COLO668 (cell line): ENCODE measurements at regions not wholly inside any gene's neighbourhood (a gene's known extent, or its start where the extent isn't known, plus 50 kb on each side); places are given as distances from the start of the nearest gene placed in this dataset.

ENCODE experiments used
- DNase-seq: peaks from one replicate; lab custom pipeline; 2025; ENCODE audit not compliant: unreplicated experiment; lab: John Stamatoyannopoulos, UW

DNA sequence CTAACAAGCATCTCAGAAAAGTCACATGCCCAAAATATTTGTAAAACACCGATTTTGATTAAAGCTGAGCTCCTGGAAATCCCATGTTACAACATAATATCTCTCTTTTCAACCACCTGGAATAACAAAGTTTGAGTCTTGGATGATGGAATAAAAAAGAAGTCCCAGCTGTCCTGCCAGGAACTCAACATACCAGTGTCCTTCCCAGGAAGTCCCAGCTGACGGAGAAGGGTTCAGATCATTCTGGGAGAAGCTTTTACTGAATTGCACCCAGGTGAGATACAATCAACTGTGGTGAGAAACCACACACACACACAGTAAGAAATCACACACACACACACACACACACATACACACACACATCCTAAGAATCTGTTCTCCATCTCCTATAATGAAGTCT lies 413.1 kb upstream of the PKDCC start:
- DNase-seq = no peak

DNA sequence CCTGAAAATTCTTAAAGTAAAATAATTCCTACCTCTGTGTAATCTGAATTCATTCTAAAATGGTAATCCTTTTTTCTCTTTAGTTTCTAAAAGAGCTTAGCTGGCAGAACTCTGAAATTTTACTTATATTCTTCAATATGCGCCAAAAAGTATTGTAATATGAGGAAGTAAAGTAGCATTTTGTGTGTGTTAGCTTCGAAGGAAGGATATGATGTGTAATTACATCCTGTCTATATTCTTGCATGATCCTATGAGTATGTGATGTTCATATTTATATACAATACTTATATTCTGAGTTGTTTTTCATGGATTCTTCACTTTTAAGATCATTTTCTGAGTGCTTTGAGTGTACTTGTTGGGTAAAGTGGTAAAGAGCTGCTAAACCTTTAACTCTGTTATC lies 402.9 kb upstream of the PKDCC start:
- DNase-seq = no peak

DNA sequence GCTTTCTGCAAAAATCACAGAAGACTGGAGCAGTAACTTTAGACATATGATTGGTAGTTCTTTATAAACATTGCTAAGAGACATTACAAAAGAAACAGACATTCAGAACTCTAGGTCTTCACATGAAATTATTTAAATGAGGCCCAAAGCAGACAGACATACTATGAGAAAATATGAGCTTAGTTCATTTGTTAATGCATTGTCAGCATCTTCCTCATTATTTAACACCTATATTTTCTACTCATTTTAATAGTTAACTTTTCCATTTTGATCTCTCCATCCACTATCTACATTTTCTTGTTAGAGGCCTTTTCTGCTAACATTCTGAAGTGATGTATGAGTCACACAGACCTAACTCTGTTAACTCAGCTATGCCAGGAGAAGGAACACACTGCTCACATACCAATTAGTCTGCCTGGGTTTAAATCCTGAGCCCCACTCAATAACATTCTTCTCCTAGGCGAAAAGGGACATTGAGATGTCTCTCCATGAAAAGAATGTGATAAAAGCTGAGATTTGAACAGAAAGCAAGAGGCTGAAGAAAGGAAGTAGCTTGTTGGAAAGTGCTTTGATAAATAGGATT lies 400.3 kb upstream of the PKDCC start:
- DNase-seq = no peak

DNA sequence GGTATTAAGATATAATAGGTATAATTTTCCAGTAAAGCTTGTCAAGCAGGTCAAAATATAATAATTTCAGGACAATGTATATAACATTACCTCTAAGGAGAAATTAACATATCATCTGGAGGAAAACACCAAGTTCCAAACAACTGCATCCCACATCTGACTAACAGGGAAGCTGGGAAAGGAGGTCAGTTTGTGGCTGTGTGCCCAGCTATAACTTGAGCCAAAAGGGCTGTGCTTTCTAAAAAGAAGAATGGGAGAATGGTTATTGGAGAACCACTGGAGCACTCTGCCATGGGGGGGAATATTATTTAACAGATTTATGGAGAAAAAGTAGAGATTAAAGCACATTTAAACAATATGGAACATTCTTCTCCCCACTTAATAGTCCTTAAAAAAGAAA lies 390.6 kb upstream of the PKDCC start:
- DNase-seq = no peak

DNA sequence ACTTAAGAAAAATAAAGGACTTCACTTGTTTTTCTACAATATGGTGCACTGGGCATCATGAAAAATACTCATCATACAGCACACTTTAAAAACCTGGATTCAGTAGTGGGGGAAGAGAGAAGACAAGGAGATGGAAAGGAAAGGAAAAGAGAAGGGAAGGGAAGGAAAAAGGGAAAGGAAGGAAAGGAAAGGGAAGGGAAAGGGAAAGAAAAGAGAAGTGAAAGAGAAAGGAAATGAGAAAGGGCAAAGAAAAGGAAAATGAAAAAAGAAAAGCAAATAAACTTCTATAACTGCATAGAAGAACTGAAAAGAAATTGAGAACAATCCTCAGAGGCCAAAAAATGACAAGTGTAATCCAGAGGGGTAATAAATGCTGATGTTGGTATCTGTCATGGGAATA lies 388.1 kb upstream of the PKDCC start:
- DNase-seq = no peak

DNA sequence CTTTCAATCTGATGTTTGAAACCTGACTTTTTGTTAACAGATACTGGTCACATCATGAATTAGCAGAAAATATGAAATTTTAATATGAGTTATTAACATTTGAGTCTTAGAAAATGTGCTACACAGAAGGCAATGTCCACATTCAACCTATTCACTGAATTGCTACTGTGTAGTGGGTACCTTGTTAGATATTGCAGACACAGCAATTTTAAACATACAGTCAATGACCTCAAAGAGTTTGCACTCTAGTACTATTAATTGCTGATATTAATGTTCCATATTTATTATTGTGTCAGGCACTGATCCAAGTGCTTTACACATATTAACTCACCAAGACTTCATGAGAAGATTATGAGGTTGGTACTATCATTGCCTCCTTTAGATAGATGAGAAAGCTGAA lies 385.4 kb upstream of the PKDCC start:
- no peak for DNase-seq

DNA sequence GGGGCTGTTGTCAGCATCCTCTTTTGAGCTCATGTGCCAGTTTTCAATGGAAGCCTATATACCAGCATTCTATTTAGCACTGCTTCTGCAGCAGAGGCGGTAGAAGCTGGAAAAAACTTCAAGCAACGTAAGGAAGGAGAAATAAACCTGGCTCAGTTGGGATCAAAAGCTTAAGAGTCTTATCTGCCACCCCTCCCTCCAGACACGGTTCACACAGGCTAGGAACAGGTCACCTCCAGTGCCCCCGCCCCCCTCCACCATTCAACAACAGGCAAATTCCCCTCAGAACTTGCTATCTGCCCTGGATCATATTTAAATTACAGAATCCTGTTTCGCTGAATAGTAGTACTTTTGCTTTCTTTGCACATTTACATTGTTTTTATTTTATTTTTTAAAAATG lies 384.8 kb upstream of the PKDCC start:
- DNase-seq = no peak

DNA sequence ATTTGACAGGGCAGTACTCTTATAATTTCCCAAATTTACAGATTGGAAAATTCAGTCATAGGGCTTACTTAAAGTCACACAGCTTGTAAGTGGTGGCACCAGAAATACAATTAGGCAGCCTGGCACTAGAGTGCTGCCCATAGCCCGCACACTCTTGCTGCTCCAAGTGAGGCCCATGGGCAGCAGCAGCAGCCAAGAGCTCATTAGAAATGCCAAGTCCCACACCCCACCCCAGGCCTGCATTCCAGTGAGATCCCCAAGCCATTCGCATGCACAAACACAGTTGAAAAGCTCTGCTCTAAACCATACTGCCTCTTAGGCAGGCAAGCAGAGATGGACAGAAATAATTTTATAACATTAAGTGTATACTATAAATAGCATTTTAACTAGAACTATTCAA lies 379.3 kb upstream of the PKDCC start:
- no peak for DNase-seq

DNA sequence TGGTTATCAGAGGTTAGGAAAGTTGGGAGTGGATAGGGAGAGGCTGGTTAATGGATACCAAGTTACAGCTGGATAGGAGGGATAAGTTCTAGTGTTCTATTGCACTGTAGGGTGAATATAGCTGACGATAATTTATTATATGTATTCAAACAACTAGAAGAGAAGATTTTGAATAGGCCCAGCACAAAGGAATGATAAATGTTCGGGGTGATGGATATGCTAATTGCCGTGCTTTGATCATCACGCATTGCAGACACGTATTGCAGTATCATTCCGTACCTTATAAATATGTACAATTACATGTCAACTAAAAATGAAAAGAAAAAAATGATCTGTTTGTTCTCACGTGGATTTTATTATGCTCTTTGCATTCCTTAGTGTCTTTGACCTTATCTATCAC lies 369.2 kb upstream of the PKDCC start:
- DNase-seq = no peak

DNA sequence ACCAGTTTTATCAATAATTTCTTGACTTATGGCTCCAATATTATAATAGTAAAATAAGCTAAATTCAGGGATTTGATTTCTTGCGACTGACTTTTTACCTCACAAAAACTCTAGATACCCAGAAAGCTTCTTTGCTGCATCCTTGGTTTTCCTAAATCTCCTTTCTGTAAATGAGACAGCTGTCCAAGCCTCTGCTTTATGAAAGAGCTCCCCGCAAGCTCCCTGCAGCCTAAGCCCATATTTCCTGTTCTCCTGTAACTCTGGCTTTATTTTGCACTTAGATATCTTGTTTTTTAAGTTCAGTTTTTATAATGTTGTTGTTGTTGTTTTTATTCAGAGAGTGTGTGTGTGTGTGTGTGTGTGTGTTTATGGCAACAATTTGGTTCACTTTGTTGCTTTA lies 361.7 kb upstream of the PKDCC start:
- DNase-seq = no peak

DNA sequence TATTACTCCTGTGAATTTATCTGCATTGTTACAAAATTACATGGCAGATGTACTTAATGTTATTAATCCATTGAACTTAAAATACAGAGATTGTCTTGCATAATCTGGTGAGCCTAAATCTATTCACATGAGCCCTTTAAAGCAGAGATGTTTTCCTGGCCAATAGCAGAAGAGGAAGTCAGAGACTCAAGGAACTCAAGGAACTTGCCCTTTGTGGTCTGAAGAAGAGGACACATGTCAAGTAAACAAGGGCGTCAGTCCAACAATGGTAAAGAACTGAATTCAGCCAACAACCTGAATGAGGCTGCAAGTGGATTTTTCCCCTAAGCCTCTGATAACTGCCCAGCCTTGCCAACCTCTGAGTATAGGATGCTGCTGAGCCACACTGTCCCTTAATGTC lies 356.3 kb upstream of the PKDCC start:
- no peak for DNase-seq

DNA sequence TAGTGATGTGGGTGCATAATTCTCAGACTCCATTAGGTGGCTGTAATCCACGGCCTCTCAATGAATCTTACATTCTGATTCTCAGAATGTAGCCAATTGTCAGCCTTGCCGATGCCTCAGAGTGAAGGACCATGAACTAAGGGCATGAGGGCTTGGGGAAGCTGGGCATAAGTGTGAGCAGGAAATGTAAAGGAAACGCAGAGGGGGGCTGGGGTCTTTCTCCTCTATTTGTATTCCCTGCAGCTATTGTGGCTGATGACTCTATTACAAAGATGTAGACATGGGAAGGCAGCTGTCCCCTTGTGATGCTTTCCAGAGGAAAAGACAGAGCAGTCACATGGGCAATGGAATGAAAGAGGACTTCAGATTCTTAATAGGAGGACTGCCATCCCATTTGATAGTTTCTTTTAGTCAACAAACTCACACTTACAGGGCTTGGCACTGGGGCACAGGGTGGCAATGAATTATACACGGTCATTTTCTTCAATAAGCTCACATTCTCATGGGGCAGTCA lies 353.2 kb upstream of the PKDCC start:
- no peak for DNase-seq

DNA sequence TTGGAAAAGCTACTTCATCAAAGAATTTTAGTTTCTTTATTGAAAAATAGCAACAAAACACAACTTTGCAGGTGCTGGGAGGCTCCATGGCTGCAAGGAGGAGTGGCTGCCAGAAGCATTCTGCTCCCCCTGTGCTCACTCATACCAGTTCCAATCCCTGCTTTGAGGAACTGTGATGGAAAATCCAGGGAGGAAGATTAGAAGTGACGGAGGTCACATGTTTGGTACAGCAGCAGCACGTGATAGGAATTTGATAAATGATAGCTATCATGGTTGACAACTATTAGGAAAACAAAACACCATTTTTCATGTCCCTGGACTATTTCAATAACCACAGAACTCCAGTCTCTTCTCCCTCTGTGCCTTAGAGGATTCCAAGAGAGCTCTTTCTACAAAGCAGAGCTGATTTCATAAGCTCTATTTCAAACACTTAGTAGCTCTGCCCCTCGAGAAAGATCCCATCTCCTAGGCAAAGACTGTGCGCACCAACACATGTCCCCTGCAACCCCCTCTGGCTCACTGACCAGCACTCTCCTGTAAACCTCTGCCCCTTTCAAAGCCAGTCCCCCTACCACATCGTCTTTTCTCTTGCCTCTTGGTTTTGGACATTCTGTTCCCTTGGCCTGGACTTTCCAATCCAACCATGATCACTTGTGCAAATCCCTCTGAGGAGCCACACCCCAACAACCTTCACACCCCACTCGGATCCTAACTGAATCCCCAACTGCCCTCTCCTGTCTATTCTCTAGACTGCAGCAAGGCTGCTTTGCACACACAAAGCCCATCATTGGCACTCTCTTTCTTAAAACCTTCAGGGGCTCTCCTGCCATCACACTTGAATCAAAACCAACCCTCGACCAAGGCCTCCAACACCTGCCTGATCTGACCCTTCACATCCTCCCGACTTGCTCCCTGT lies 352.4 kb upstream of the PKDCC start:
- no peak for DNase-seq

DNA sequence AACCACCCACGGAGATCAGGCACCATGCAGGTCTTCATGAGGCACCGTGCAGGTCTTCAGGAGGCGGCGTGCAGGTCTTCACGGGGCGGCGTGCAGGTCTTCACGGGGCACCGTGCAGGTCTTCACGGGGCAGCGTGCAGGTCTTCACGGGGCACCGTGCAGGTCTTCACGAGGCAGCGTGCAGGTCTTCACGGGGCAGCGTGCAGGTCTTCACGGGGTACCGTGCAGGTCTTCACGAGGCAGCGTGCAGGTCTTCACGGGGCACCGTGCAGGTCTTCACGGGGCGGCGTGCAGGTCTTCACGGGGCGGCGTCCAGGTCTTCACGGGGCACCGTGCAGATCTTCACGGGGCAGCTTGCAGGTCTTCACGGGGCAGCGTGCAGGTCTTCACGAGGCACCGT lies 350.4 kb upstream of the PKDCC start:
- DNase-seq = no peak

DNA sequence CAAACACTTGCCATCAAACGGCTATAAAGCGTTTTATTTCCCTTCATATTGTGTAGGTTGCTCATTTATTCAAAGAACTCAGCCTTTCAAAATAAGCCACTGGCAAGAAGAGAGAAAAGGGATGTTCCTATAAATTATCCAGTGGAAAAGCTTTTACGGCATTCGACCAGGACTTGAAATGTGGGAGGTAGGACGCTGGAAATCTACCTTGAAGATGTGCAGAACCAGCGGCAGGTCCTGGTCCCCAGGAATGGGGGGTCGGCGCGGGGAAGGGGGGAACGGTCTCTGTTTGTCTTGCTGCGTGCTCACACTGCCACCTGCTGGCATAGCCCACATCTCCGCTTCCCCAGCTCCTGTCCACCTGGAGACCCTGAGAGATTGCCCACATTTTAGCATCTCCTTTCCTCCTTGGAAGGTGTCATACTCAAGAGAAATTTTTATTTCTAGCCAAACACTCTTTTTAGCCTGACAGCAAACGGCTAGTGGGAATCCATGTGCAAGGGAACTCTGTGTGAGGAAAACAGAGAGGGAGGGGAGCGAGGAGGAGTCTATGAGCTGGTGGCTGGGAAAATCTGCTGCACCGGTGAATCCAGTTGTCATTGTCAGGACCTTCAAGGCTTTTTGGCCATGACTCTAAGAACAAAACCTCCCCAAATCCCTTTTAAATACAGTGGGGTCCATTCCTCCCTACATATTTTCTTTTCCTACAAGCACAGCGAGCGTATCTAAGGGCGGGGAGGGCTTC lies 349.0 kb upstream of the PKDCC start:
- DNase-seq = peak; percentile 4

DNA sequence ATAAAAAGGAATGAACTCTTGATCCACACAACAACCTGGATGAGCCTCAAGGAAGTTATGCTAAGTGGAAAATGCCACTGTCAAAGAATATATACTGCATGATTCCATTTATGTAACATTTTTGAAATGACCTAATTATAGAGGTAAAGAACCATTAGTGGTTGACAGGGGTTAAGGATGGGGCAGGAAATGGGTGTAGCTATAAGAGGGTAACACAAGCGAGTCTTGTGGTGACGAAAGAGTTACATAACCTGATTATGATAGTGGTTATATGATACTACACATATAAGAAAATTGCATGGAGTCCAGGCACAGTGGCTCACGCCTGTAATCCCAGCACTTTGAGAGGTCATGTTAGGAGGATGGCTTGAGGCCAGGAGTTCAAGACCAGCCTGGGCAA lies 346.6 kb upstream of the PKDCC start:
- DNase-seq = no peak

DNA sequence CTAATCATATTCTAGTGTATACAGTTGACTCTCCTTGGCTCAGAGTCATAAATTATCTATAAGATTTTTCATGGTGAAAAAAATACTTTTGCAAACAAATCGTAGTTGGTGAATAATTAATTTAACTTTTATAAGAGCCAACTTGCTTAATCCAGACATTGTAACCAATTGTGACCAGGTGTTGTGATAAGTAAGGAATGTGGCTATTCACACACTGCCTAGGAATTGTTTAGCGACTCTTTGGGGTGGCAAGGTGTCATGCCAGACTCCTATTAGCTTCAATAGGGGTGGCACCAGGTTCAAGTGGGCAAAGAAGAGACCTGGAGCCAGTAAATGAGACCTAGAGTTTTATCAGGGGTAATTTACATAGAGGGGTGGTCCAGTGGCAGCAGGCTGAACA lies 344.7 kb upstream of the PKDCC start:
- DNase-seq = no peak

DNA sequence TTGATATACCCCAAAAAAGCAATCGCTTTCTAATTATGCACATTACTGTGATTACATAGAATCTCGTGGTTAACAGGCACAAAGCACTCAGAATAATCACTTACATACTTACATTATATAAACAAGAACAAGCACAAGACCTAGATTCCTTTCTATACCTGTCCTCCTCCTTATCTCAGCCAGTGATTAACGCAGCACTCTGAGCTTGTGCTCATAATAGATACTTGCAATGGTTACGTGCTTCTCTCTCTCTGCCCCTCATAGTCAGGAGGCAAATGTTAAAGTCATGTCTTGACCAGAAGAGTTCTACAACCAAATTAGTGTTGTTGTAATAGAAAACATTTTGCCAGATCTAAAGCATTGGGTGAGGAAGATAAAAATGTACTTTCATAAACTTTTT lies 342.2 kb upstream of the PKDCC start:
- DNase-seq = no peak

DNA sequence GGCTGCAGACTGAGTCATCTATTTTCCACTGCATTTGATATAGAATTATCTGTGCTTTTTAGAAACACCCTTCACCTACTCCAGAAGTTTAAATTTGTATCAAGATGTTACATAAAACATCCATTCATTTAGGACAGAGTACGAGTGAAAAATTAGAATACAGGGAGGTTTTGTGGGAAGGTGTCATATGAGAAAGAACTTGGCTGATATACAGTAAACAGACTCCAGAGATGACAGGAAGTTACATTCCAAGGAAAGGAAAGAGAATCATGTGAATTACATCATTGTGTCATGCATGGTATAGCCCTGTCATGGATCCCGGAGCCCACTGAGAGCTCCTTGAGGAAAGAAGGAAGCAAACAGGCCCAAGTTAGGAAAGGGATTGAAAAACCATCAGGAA lies 341.5 kb upstream of the PKDCC start:
- no peak for DNase-seq

DNA sequence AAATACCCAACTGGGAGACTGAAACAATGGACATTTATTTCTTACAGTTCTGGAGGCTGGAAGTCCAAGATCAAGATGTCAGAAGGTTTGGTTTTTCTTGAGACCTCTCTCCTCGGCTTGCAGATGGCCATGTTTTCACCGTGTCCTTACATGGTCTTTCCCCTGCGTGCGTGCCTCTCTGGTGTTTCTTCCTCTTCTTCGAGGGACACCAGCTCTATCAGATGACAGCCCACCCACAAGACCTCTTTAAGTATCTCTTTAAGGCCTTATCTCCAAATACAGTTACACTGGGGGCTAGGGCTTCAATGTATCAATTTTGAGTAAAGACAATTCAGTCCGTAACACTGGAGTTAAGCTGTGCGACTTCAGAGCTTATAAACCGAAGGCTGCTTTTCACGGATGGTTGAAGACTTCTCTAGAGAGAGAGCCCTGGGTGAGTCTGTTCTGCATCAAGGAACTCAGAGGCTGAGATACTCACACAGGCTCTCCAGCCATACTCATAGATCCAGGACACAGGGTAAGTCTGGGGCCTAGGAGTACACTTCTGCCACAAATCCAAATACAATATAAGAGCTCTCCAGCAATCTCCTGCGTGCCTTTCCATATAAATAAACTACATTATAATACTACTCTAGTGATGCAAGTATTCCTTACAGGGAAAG lies 339.9 kb upstream of the PKDCC start:
- DNase-seq = no peak
